ENCODE measurements at regions not wholly inside any gene's neighbourhood (a gene's known extent, or its start where the extent isn't known, plus 50 kb on each side); places are given as distances from the start of the nearest gene placed in this dataset.
A peak's percentile ranks its signal among the peaks of the same experiment; 100 is the strongest.

DNA sequence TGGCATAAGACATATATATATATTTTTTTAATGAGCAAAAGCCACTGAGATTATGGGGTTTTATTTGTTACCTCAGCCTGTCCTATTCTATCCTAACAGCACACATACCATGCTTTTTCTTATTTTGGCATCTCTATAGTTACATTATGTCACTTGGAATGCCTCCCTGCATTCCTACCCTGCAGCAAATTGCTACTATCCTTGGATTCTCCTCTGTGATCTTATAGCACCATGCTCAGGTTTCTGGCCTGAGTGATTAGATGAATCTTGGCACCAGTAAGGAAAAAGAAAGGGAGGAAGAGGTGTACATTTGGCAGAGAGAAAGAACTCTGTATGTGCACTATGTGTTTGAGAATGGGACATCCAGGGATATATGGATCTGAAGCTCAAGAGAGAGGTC is 86.3 kb upstream of the PELI1 start:
- CTCF ChIA-PET, result no interaction called here
- no peaks in the 10 kb centered on the region for H3K9me3 ChIP-seq (ENCODE audit: control extremely low read depth in 1 of 3, control insufficient read depth in 2 of 3, insufficient read depth in 1 of 3, low read length in 2 of 3)
- no peak overlapping the region for H3K4me3 ChIP-seq (ENCODE audit: control extremely low read depth in 1 of 5, extremely low read depth in 1 of 5, insufficient read depth in 1 of 5, low read depth in 2 of 5, low read length in 4 of 5)
- ATAC-seq (ENCODE audit: low read depth), result no peak
- no peaks in the 10 kb centered on the region for H3K79me2 ChIP-seq (ENCODE audit: control insufficient read depth, insufficient read depth, low read length)
- H3K4me2 ChIP-seq (replicated peaks; ENCODE audit: low read depth, low read length, poor library complexity, severe bottlenecking), result no peak overlapping the region
- H3K27ac ChIP-seq (ENCODE audit: low read length in 2 of 2), result no peak overlapping the region
- peak overlapping the region; percentile 2 for H3K27ac Mint-ChIP-seq
- H3K4me3 Mint-ChIP-seq, result no peak overlapping the region
- no peaks in the 10 kb centered on the region for H3K27me3 ChIP-seq (replicated peaks in 1 of 4; ENCODE audit: control extremely low read depth in 1 of 4, control insufficient read depth in 3 of 4, insufficient read depth in 4 of 4, low read length in 3 of 4)
- POLR2A ChIA-PET, result interaction anchor here (0.6 kb wide), 1 partner anchor 12 kb away, joined by 7 read pairs; no protein-coding TSS in a partner anchor
- H4K20me1 ChIP-seq (ENCODE audit: control insufficient read depth, insufficient read depth, low read length, poor library complexity, severe bottlenecking), result no peaks in the 10 kb centered on the region
- no peaks in the 10 kb centered on the region for H3K9me3 Mint-ChIP-seq (ENCODE audit: insufficient read depth)
- no peaks in the 10 kb centered on the region for H3K27me3 Mint-ChIP-seq
- DNase-seq, result no peak
- H2AFZ ChIP-seq (ENCODE audit: insufficient read depth, low read depth, low read length, poor library complexity, severe bottlenecking), result no peak overlapping the region
- no peaks in the 10 kb centered on the region for H3K36me3 ChIP-seq (replicated peaks in 1 of 2; ENCODE audit: control extremely low read depth in 1 of 2, control insufficient read depth in 1 of 2, extremely low read depth in 1 of 2, insufficient read depth in 2 of 2, low read length in 1 of 2)
- TF ChIP-seq EZH2 (IDR thresholded peaks at IDR 0.05; ENCODE audit: borderline replicate concordance, insufficient read depth, low read depth, low read length, poor library complexity, severe bottlenecking), result no peak
- TF ChIP-seq, protein P1, sequence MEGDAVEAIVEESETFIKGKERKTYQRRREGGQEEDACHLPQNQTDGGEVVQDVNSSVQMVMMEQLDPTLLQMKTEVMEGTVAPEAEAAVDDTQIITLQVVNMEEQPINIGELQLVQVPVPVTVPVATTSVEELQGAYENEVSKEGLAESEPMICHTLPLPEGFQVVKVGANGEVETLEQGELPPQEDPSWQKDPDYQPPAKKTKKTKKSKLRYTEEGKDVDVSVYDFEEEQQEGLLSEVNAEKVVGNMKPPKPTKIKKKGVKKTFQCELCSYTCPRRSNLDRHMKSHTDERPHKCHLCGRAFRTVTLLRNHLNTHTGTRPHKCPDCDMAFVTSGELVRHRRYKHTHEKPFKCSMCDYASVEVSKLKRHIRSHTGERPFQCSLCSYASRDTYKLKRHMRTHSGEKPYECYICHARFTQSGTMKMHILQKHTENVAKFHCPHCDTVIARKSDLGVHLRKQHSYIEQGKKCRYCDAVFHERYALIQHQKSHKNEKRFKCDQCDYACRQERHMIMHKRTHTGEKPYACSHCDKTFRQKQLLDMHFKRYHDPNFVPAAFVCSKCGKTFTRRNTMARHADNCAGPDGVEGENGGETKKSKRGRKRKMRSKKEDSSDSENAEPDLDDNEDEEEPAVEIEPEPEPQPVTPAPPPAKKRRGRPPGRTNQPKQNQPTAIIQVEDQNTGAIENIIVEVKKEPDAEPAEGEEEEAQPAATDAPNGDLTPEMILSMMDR (IDR thresholded peaks at IDR 0.05), result no peak
- H3K9ac ChIP-seq (ENCODE audit: low read length), result no peak overlapping the region
- peaks cover 20 to 22% of the 10 kb centered on the region in 2 donors for H3K4me1 ChIP-seq (ENCODE audit: control insufficient read depth in 2 of 2, insufficient read depth in 2 of 2, low read length in 2 of 2)
- H3K4me1 Mint-ChIP-seq, result peaks cover 27% of the 10 kb centered on the region
- intact Hi-C loops (cut with micrococcal nuclease), result no loop called here

DNA sequence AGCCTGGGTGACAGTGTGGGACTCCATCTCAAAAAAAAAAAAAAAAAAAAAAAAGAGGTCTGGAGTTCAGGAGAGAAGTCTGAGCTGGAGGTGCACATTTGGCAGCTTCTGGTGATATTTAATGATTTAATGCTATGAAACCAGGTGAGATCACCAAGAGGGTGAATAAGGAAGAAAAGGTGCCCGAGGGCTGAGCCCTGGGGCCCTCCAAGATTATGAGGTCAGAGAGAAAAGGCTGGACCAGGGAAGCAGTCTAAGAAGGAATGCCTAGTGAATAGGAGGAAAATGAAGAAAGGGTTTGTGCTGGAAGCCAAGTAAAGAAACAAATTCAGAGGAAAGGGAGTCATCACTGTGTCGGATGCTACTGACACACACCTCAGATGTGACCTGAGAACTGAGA is 88.0 kb upstream of the PELI1 start:
- POLR2A ChIA-PET, result no interaction called here
- CTCF ChIA-PET, result interaction anchor here (0.6 kb wide), 1 partner anchor 1069 kb away, joined by 4 read pairs; no protein-coding TSS in a partner anchor
- no peak overlapping the region for H3K27ac Mint-ChIP-seq

More for the DNA sequence above, 88.0 kb upstream of the PELI1 start:
- Histone ChIP-seq H3K4me2 (replicated peaks; ENCODE audit: low read depth, low read length, poor library complexity, severe bottlenecking) (no peak overlapping the region), H3K4me3 (ENCODE audit: control extremely low read depth in 1 of 5, extremely low read depth in 1 of 5, insufficient read depth in 1 of 5, low read depth in 2 of 5, low read length in 4 of 5) (no peak overlapping the region), H3K79me2 (ENCODE audit: control insufficient read depth, insufficient read depth, low read length) (no peaks in the 10 kb centered on the region), H2AFZ (ENCODE audit: insufficient read depth, low read depth, low read length, poor library complexity, severe bottlenecking) (no peak overlapping the region), H3K4me1 (ENCODE audit: control insufficient read depth in 2 of 2, insufficient read depth in 2 of 2, low read length in 2 of 2) (peaks cover 20 to 21% of the 10 kb centered on the region in 2 donors), H3K27me3 (replicated peaks in 1 of 4; ENCODE audit: control extremely low read depth in 1 of 4, control insufficient read depth in 3 of 4, insufficient read depth in 4 of 4, low read length in 3 of 4) (no peaks in the 10 kb centered on the region), H3K36me3 (replicated peaks in 1 of 2; ENCODE audit: control extremely low read depth in 1 of 2, control insufficient read depth in 1 of 2, extremely low read depth in 1 of 2, insufficient read depth in 2 of 2, low read length in 1 of 2) (no peaks in the 10 kb centered on the region), H3K9ac (ENCODE audit: low read length) (no peak overlapping the region), H4K20me1 (ENCODE audit: control insufficient read depth, insufficient read depth, low read length, poor library complexity, severe bottlenecking) (no peaks in the 10 kb centered on the region), H3K27ac (ENCODE audit: low read length in 2 of 2) (no peak overlapping the region), H3K9me3 (ENCODE audit: control extremely low read depth in 1 of 3, control insufficient read depth in 2 of 3, insufficient read depth in 1 of 3, low read length in 2 of 3) (no peaks in the 10 kb centered on the region)
- Mint-ChIP-seq H3K4me3 (no peak overlapping the region), H3K27me3 (no peaks in the 10 kb centered on the region), H3K9me3 (ENCODE audit: insufficient read depth) (no peaks in the 10 kb centered on the region), H3K4me1 (peaks cover 29% of the 10 kb centered on the region)
- 58% methylated on average over 2 of the region's 2 CpGs for WGBS (ENCODE audit: insufficient coverage)
- no peak for DNase-seq
- no peak for ATAC-seq (ENCODE audit: low read depth)
- TF ChIP-seq, protein P1 (IDR thresholded peaks at IDR 0.05), result no peak
- no peak for TF ChIP-seq EZH2 (IDR thresholded peaks at IDR 0.05; ENCODE audit: borderline replicate concordance, insufficient read depth, low read depth, low read length, poor library complexity, severe bottlenecking)
- intact Hi-C loops (cut with micrococcal nuclease), result no loop called here

Measured in B cell (primary cell).